HG03442 (cell line): ENCODE measurements at regions not wholly inside any gene's neighbourhood (a gene's known extent, or its start where the extent isn't known, plus 50 kb on each side); places are given as distances from the start of the nearest gene placed in this dataset.
"Not testable (repeated sequence)": the region's sequence is repeated elsewhere in the genome, so short reads cannot be mapped to it uniquely, and the experiment has no call there.

Experiments used
- ATAC-seq: cut with Tn5 transposase; IDR thresholded peaks from one replicate; pipeline ENCODE4 v1.9.1; 2021; ENCODE audit warnings: mild to moderate bottlenecking, moderate library complexity; ENCODE audit not compliant: unreplicated experiment

- ATAC-seq = no peak
Measured at GRCh38 chr7:49645296-49645695, 128.1 kb upstream of the VWC2 start.

GRCh38 chr7:49660170-49660783, 113.2 kb upstream of the VWC2 start:
- ATAC-seq = no peak

GRCh38 chr7:49660976-49661375, 112.5 kb upstream of the VWC2 start:
- no peak for ATAC-seq

GRCh38 chr7:49665963-49666362, 107.5 kb upstream of the VWC2 start:
- not testable (repeated sequence) for ATAC-seq

GRCh38 chr7:49666764-49667163, 106.7 kb upstream of the VWC2 start:
- no peak for ATAC-seq

DNA sequence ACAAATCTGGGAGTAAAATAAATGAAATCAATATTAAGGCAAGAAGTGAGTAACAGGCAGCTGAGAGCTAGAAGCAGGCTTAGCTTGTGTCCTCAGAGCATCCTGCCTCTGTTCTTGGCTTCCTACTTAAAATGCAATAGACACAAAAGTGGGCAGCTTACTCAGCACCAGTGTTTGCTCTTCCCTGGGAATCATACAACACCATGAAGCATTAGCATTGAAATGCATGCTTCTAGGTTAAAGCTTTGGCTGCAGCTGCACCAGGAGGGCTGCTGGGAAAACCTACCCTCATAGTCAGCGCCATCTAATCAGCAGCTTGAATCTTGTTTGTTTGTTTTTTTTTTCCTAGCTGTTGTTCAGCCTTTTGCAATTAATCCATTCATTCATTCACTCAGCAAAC, 104.2 kb upstream of the VWC2 start:
- no peak for ATAC-seq

DNA sequence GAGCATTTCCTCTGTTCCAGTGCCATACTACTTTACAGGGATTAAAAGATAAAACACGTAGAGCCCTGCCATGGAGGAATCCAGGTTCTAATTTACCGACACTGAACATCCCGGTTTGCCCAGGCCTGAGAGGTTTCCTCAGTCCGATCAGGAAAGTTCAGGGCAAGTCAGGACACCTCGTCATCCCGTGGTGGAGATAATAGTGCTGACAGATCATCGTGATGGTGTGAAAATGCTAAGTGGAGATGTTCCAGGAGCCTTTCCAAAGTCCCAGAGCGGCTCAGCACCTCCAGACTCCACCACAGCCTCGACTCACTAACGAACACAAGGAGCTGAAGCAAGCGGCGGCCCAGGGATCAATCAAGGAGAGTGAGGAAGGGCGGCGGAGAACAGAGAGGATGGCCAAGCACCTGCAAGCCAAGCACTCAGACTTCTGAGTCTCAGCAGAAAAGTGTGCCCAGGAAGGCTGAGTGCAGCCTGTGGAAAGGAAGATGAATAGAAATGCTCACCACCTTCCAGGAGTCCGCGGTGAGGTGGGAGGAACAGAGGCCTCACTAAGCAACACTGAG, 103.7 kb upstream of the VWC2 start:
- no peak for ATAC-seq

DNA sequence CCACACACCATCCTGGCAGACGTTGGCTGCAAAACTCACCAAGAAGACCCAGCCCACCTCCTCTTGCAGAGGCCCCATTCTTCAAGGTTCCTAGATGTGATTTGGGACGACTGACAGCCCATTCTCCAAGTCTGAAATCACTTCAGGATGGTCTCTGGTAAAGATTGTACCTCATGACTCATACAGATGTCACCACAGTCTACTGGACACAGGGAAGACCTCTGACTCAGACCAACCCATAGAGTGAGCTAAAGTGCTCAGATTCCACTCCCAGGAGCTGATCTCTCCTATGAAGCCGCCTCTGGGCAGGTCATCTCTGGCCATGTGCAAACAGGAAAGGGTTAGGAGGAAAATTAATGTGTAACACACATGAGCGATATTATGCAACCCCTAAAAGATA, 102.4 kb upstream of the VWC2 start:
- ATAC-seq = no peak

DNA sequence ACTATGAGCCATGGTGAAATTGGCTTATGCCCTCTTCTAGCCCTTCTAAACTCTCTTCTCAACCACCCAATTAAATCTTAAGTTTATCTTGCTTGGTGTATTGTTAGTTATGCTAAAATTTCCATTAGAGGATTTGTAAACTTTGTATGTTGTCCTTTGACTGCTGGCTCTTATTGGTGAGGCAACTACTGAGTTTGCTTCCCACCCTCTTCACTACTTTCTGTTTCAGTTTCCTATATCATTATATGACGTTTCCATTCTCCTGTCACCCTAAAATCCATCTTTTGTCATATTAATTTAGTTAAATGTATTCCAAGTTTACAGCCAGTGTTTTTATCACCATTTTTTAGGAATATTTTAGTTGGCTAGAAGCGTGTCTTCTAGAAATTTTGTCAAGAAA, 80.9 kb upstream of the VWC2 start:
- ATAC-seq = no peak

DNA sequence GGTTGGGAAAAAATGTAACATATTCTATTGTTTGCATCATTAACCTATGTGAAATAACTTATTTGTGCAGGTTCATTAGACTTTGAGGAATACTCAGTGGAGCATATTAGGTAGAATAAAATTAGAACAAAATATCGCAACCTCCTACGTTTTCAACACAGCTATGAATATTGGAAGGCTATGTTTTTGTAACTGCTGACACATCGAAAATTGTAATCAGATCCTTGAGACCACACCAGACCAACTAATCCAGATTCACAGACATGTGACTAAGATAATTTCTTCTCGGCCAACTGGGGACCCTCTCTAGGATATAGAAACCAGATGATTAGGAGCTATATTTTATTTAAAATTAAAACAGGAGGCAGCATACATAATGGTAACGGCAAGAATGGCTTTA, 77.5 kb upstream of the VWC2 start:
- ATAC-seq = no peak

DNA sequence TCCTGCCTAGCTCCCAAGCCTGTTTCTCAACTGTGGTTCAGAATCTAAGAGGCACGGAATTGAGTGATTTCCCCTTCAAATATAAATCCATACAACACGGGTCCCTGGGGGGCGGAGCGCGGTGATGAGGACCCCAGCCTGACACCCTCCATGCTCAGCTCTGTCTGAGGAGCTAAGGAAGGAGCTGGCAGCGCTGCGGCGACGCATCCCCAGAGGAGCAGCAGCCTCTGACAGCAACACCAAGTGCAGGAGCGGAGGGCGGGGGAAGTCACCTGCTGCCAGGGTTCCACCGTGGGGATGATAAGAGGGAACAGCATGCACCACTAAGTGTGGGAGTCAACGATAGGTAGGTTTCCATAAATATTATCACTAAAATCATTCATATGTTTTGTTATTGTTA, 72.6 kb upstream of the VWC2 start:
- no peak for ATAC-seq

GRCh38 chr7:49702099-49702498, 71.3 kb upstream of the VWC2 start:
- ATAC-seq = no peak

DNA sequence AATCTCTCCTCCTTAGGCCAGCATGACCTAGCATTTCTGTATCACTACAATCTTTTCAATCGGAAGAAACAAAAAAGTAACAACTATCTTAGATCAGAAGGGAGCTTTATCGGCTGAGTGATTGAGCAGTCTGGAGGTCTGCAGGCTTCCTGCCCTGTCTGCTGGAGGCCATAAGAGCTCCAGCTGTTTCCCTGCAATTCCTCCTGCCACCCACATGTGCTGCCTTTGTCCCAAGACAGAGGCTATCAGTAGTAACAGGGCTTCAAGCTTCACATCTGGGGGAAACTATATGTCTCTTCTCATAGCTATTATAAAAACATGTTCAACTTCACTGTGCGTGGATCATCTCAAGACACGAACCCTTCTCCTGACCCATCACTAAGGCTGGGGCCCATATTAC, 70.1 kb upstream of the VWC2 start:
- no peak for ATAC-seq

DNA sequence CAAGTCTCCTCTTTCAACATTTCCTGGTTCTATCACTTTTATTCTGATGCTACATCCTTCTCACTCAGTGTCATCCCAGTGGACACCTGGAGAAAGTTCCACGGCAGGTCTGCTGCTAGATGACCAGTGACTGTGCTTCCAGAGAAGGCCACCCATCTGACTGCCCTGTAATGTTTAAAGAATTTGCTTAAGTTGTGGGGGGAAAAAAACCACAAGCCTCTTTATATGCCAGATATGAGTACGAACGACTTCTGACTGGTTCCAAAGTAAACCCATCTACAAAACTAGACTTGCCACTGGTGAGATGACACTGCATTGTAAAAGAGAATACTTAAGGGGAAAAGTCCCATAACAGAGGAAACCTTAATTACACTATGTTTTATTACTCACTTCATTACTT, 69.6 kb upstream of the VWC2 start:
- no peak for ATAC-seq

DNA sequence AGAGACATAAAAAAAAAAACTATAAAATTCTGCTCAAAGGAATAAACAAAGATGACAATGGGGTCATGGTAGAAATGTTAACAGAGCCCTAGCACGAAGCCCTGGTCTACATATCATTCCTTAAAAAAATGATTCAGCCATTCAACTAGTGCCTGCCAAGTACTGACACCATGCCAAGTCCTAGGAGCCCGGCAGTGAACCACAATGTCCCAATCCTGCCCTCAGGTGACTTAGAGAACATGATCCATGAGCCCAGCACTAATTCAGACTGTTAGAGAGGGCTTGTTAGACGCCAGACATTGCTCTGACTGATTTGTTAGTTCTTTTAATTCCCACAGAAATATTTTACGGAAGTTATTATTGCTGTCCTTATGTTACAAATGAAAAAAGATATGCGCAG, 67.3 kb upstream of the VWC2 start:
- ATAC-seq = no peak

DNA sequence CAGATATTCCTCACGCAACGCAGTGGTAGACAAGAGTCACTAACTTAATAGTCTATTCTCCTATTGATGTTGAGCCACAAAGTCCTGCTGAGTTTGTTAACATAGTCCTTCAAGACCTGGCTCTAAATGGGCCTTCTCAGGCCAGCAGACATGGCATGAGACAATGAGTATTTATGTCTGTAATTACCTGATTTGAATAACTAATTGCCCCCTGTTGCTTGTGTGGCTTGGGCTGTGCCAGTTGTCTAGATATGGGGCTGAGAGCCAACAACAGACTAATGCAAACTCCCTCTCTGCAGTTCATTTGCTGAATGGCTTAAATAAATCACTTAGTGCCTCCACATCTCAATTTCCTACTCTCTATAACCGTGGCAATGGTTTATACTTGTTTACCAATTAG, 65.5 kb upstream of the VWC2 start:
- ATAC-seq = no peak

DNA sequence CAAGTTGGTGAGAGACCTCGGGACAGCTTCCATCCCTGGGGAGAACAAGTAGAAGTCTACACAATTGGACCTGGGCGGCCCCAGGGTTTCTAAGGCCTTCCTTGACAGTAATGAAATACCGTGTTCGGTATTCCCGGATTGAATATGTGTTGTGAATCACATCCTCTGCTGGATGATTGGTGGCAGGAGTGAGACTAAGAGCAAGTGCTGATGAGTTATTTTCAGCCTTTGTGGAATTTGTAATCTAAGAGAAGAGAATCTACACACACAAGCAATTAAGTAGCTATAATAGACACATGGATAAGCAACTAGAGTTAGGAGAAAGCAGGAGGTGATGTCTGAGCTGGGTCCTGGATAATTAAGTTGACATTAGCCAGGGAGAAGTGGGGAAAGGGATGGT, 64.8 kb upstream of the VWC2 start:
- ATAC-seq = no peak

GRCh38 chr7:49711072-49711723, 62.2 kb upstream of the VWC2 start:
- not testable (repeated sequence) for ATAC-seq

- no peak for ATAC-seq
Measured at GRCh38 chr7:49714182-49714581, 59.3 kb upstream of the VWC2 start.

DNA sequence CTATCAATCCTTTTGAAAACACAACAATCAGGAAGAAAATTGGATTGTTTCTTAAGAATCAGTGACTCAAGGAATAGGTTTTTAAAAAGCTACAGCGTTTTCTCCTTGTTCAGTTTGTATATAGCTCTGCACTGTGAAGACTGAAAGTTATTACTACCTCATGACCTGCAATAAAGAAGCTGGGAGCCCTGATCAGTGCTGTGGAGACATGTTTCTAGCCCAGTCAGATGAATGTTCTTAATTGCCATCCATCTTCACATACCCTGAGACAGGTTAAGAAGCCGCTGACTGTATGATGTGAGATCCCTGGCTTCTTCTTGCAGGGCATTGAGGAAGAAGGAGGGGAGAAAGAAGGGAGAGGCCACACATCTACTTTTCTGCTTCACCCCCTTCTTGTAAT, 58.0 kb upstream of the VWC2 start:
- no peak for ATAC-seq

GRCh38 chr7:49717547-49717946, 55.9 kb upstream of the VWC2 start:
- ATAC-seq = no peak

GRCh38 chr7:49718760-49719159, 54.7 kb upstream of the VWC2 start:
- no peak for ATAC-seq

GRCh38 chr7:49721441-49721840, 52.0 kb upstream of the VWC2 start:
- ATAC-seq = no peak
